ENCODE measurements at regions not wholly inside any gene's neighbourhood (a gene's known extent, or its start where the extent isn't known, plus 50 kb on each side); places are given as distances from the start of the nearest gene placed in this dataset.
A peak's percentile ranks its signal among the peaks of the same experiment; 100 is the strongest.

DNA sequence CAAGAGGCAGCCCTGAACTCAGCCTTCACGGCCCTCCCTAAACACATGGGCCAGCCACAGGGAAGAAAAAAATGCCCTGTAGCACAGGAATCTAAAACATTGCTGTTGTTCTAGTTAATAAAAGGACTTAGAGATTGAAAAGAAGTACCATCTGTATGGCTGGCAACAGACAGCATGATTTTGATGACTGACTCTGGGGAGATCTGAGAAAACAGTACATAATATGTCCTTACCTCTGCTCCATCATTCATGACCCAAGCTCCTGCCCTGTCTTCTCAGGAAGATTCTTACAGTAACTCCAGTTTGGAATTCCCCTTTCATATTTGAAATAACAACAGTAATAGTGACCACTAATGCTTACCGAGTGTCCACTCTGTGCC, 244.2 kb downstream of the ETS1 start:
- peaks cover 7% of the 10 kb centered on the region for H3K4me1 Mint-ChIP-seq
- H3K27ac Mint-ChIP-seq, result no peak overlapping the region
- no peak overlapping the region for H3K4me3 Mint-ChIP-seq
- DNase-seq, result no peak
- no peak overlapping the region for H3K27ac ChIP-seq (ENCODE audit: low read depth, low read length)
- H3K9me3 Mint-ChIP-seq, result no peaks in the 10 kb centered on the region
- no peaks in the 10 kb centered on the region for H3K27me3 ChIP-seq (ENCODE audit: control insufficient read depth, insufficient read depth, low read length, poor library complexity, severe bottlenecking)
- no peaks in the 10 kb centered on the region for H3K36me3 ChIP-seq (ENCODE audit: control insufficient read depth, insufficient read depth, low read length)
- H3K9ac ChIP-seq (ENCODE audit: extremely low read depth, low read length, poor library complexity, severe bottlenecking), result no peak overlapping the region
- no peaks in the 10 kb centered on the region for H3K27me3 Mint-ChIP-seq (ENCODE audit: insufficient read depth)
- no peaks in the 10 kb centered on the region for H3K4me1 ChIP-seq (ENCODE audit: control insufficient read depth, insufficient read depth, low read length)
- H3K4me3 ChIP-seq (ENCODE audit: low read length), result no peak overlapping the region
- H3K36me3 Mint-ChIP-seq (ENCODE audit: low read depth), result no peaks in the 10 kb centered on the region
- WGBS, 2 experiments (ENCODE audit: insufficient coverage in 1 of 2, insufficient read length in 1 of 2), result 76% methylated on average over 2 of the region's 2 CpGs; no CpG with 5 or more reads in 1 of the 2 experiments
- H3K9me3 ChIP-seq (ENCODE audit: control insufficient read depth, low read length), result no peaks in the 10 kb centered on the region
- TF ChIP-seq, protein P1, sequence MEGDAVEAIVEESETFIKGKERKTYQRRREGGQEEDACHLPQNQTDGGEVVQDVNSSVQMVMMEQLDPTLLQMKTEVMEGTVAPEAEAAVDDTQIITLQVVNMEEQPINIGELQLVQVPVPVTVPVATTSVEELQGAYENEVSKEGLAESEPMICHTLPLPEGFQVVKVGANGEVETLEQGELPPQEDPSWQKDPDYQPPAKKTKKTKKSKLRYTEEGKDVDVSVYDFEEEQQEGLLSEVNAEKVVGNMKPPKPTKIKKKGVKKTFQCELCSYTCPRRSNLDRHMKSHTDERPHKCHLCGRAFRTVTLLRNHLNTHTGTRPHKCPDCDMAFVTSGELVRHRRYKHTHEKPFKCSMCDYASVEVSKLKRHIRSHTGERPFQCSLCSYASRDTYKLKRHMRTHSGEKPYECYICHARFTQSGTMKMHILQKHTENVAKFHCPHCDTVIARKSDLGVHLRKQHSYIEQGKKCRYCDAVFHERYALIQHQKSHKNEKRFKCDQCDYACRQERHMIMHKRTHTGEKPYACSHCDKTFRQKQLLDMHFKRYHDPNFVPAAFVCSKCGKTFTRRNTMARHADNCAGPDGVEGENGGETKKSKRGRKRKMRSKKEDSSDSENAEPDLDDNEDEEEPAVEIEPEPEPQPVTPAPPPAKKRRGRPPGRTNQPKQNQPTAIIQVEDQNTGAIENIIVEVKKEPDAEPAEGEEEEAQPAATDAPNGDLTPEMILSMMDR (conservative IDR thresholded peaks at IDR 0.05), result no peak

DNA sequence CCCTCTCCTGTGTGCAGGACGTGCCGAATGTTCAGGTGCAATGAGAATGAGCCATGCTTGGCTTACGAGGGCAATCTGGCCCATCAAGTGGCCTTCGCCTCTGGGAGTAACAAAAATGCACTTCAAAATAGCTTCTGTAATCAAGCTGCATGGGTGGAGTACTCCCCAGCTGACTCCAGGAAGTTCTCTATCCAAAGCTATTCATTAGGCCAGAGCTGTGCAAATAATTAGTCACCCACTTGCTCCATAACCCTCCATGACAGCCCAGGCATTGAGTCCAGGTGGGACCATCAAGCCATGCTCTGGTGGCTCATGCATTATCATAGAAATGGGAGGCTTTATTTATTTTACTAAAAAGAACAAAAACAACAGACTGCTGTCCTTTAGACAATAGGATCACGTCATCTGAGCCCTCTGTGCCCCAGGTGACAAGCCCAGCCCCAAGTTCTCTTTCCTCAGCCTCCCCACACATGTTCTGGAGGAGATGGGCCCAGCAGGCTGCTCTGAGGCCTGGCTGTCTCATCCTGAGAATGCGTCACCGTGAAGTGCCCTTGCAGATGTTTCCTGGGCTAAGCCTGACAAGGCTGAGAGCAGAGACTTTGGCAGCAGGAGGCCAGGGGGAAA, 244.7 kb downstream of the ETS1 start:
- Mint-ChIP-seq H3K36me3 (ENCODE audit: low read depth) (no peaks in the 10 kb centered on the region), H3K9me3 (no peaks in the 10 kb centered on the region), H3K27me3 (ENCODE audit: insufficient read depth) (no peaks in the 10 kb centered on the region), H3K27ac (no peak overlapping the region), H3K4me3 (no peak overlapping the region), H3K4me1 (peaks cover 7% of the 10 kb centered on the region)
- no peak overlapping the region for H3K4me3 ChIP-seq (ENCODE audit: low read length)
- no peaks in the 10 kb centered on the region for H3K4me1 ChIP-seq (ENCODE audit: control insufficient read depth, insufficient read depth, low read length)
- WGBS, 2 experiments (ENCODE audit: insufficient coverage in 1 of 2, insufficient read length in 1 of 2), result 81 to 88% methylated on average over 5 to 7 of the region's 7 CpGs
- H3K27me3 ChIP-seq (ENCODE audit: control insufficient read depth, insufficient read depth, low read length, poor library complexity, severe bottlenecking), result no peaks in the 10 kb centered on the region
- no peaks in the 10 kb centered on the region for H3K9me3 ChIP-seq (ENCODE audit: control insufficient read depth, low read length)
- peak; percentile 73 for DNase-seq
- H3K36me3 ChIP-seq (ENCODE audit: control insufficient read depth, insufficient read depth, low read length), result no peaks in the 10 kb centered on the region
- TF ChIP-seq, protein P1 (conservative IDR thresholded peaks at IDR 0.05), result no peak
- H3K9ac ChIP-seq (ENCODE audit: extremely low read depth, low read length, poor library complexity, severe bottlenecking), result no peak overlapping the region
- H3K27ac ChIP-seq (ENCODE audit: low read depth, low read length), result no peak overlapping the region

- Histone ChIP-seq H3K36me3 (ENCODE audit: control insufficient read depth, insufficient read depth, low read length) (no peaks in the 10 kb centered on the region), H3K4me3 (ENCODE audit: low read length) (no peak overlapping the region), H3K9ac (ENCODE audit: extremely low read depth, low read length, poor library complexity, severe bottlenecking) (no peak overlapping the region), H3K27me3 (ENCODE audit: control insufficient read depth, insufficient read depth, low read length, poor library complexity, severe bottlenecking) (no peaks in the 10 kb centered on the region), H3K4me1 (ENCODE audit: control insufficient read depth, insufficient read depth, low read length) (no peaks in the 10 kb centered on the region), H3K27ac (ENCODE audit: low read depth, low read length) (peak overlapping the region; percentile 8), H3K9me3 (ENCODE audit: control insufficient read depth, low read length) (no peaks in the 10 kb centered on the region)
- TF ChIP-seq, protein P1 (conservative IDR thresholded peaks at IDR 0.05), result no peak
- Mint-ChIP-seq H3K36me3 (ENCODE audit: low read depth) (no peaks in the 10 kb centered on the region), H3K27ac (no peak overlapping the region), H3K4me3 (no peak overlapping the region), H3K9me3 (no peaks in the 10 kb centered on the region), H3K4me1 (peaks cover 7% of the 10 kb centered on the region), H3K27me3 (ENCODE audit: insufficient read depth) (no peaks in the 10 kb centered on the region)
- DNase-seq, result peak; percentile 42
- 88 to 89% methylated on average over 14 to 22 of the region's 22 CpGs for WGBS, 2 experiments (ENCODE audit: insufficient coverage in 1 of 2, insufficient read length in 1 of 2)
Observed at GRCh38 chr11:128341280-128342248, 245.8 kb downstream of the ETS1 start.
